Esophagus muscularis mucosa (tissue), 4 donors: ENCODE measurements at regions not wholly inside any gene's neighbourhood (a gene's known extent, or its start where the extent isn't known, plus 50 kb on each side); places are given as distances from the start of the nearest gene placed in this dataset.

ENCODE experiments used
- DNase-seq: peaks from one replicate; pipeline ENCODE4 v3.0.0-alpha.2; 2017; ENCODE audit errors: extremely low spot score
- H3K27ac ChIP-seq, 4 donors: fragments of 200-600 bp; sonication (generic); replicated peaks in 1 of 4; 1 replicate in 3 of 4; 2 replicates in 1 of 4; pipeline ENCODE4 v1.5.1; 2016 to 2019; ENCODE audit warnings: mild to moderate bottlenecking in 1 of 4
- H3K27me3 ChIP-seq, 4 donors: fragments of 200-600 bp; sonication (generic); one replicate each; pipeline versions ENCODE4 v1.5.1 to v1.6.0; 2016 to 2019
- H3K36me3 ChIP-seq, 4 donors: fragments of 200-600 bp; sonication (generic); one replicate each; pipeline ENCODE4 v1.5.1; 2016 to 2019
- H3K4me1 ChIP-seq, 4 donors: fragments of 200-600 bp; sonication (generic); one replicate each; pipeline ENCODE4 v1.5.1; 2016 to 2019
- H3K4me3 ChIP-seq, 4 donors: fragments of 200-600 bp; sonication (generic); 1 replicate in 2 of 4; 2 replicates in 2 of 4; pipeline ENCODE4 v1.5.1; 2016 to 2019; ENCODE audit warnings: mild to moderate bottlenecking in 4 of 4, moderate library complexity in 1 of 4
- H3K9me3 ChIP-seq, 4 donors: fragments of 200-600 bp; sonication (generic); 1 replicate in 3 of 4; 2 replicates in 1 of 4; pipeline ENCODE4 v1.5.1; 2016 to 2019
- EP300 ChIP-seq: sonication (generic); formaldehyde crosslinking; IDR thresholded peaks from one replicate; pipeline ENCODE4 v1.6.1; 2017; ENCODE audit warnings: antibody characterized with exemption
- POLR2A ChIP-seq: fragments of 450-650 bp; IDR thresholded peaks from one replicate; pipeline ENCODE4 v1.6.1; 2017; ENCODE audit warnings: antibody characterized with exemption, moderate library complexity, mild to moderate bottlenecking, low read depth
- POLR2AphosphoS5 ChIP-seq, 2 donors: sonication (generic); formaldehyde crosslinking; IDR thresholded peaks; one replicate each; pipeline ENCODE4 v1.6.1; 2017; ENCODE audit warnings: antibody characterized with exemption in 2 of 2
- WGBS: methylation state at CpG from one replicate; pipeline ENCODE4 v1.1.5; 2018; 5-methylcytosine and 5-hydroxymethylcytosine counted together
- intact Hi-C: fragments of 100-400 bp; cut with DNase I; formaldehyde crosslinking; loops from one replicate; pipeline ENCODE4 v1.15.1; 2023
- TF ChIP-seq, protein P1 (sequence below), 3 experiments: fragments of 200-600 bp in 2 of 3; fragments of 450-650 bp in 1 of 3; sonication (generic) in 2 of 3; IDR thresholded peaks; one replicate each; pipeline ENCODE4 v1.5.1; 2017 to 2019; ENCODE audit warnings: antibody characterized with exemption in 3 of 3, mild to moderate bottlenecking in 2 of 3, moderate library complexity in 1 of 3

DNA sequence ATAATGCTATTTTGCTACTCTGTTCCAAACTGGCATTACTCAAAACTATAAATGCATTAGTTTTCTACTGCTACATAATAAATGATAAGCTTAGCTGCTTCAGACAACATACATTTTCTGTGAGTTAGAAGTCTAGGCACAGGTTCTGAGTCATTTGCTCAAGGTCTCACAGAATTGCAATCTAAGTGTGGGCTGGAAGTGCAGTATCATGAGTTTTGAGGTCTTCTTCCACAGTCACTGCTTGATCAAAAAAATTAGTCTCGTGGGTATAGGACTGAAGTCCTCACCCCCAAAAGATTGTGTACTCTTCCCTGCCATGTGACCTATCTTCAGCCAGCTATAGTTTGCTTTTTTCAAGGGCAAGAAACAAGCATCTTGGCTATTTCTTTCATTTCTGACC, 676.9 kb downstream of the ADCYAP1 start:
- 46% methylated on average over 1 of the region's 1 CpG for WGBS
- Histone ChIP-seq H3K9me3 (no peaks in the 10 kb centered on the region), H3K27ac (no peak overlapping the region), H3K27me3 (peaks cover 0 to 6% (median 0%) of the 10 kb centered on the region in 4 donors), H3K4me1 (no peaks in the 10 kb centered on the region), H3K36me3 (no peaks in the 10 kb centered on the region), H3K4me3 (no peak overlapping the region)
- no peak for DNase-seq
- TF ChIP-seq, protein P1, sequence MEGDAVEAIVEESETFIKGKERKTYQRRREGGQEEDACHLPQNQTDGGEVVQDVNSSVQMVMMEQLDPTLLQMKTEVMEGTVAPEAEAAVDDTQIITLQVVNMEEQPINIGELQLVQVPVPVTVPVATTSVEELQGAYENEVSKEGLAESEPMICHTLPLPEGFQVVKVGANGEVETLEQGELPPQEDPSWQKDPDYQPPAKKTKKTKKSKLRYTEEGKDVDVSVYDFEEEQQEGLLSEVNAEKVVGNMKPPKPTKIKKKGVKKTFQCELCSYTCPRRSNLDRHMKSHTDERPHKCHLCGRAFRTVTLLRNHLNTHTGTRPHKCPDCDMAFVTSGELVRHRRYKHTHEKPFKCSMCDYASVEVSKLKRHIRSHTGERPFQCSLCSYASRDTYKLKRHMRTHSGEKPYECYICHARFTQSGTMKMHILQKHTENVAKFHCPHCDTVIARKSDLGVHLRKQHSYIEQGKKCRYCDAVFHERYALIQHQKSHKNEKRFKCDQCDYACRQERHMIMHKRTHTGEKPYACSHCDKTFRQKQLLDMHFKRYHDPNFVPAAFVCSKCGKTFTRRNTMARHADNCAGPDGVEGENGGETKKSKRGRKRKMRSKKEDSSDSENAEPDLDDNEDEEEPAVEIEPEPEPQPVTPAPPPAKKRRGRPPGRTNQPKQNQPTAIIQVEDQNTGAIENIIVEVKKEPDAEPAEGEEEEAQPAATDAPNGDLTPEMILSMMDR (IDR thresholded peaks at IDR 0.05): no peak
- TF ChIP-seq EP300: no peak
- TF ChIP-seq POLR2A: no peak
- no peak for TF ChIP-seq POLR2AphosphoS5 (IDR thresholded peaks at IDR 0.05)
- intact Hi-C loops: loop anchor here (10.0 kb wide), 1 partner anchor 963 kb away; no protein-coding TSS in a partner anchor

DNA sequence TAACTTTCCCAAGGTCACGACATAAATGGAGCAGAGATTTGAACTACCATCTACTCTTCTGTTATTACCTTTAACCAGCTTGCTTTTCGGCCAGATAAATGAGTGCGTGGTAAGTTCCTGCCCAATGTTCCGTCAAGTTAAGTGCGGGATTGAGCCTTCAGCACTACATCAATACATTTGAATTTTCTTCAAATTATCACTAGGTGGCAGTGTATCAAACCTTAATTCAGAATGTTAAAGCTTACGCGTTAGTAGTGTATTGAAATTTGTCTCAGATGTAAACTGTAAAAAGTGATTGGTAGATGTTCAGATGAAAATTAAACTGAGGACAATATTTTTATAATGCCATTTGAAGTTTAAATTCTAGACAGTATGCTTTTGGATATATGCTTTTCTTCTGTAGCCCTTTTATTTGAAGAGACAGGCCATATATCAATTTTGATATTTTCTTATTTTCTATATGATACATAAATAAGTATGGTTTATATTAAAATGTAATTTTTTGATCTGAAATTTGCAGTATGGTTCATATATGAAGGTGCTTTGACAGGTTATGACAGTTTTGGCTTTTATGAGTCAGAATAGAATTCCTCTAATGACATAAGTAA, 681.3 kb downstream of the ADCYAP1 start:
- no peaks in the 10 kb centered on the region for H3K4me1 ChIP-seq

DNA sequence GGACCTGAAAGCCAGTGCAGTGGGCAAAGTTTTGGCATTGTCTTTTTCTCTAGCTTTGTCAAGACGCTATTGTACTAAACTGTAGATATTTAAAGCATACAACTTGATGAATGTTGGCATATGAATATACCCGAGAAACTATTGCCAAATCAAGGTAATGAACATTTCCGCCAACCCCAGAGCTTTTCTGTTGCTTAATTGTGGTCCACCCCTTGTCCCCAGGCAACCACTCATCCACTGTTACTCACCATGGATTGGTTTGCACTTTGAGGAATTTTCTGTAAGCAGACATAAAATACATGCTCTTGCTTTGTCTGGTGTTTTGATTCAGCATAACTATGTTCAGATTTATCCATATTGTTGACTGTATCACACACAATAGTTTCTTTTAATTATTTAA, 688.4 kb downstream of the ADCYAP1 start:
- intact Hi-C loops: no loop called here
- TF ChIP-seq EP300 (no peak), POLR2A (no peak), POLR2AphosphoS5 (IDR thresholded peaks at IDR 0.05) (no peak)
- TF ChIP-seq, protein P1 (IDR thresholded peaks at IDR 0.05): no peak
- Histone ChIP-seq H3K4me1 (no peaks in the 10 kb centered on the region), H3K27me3 (no peaks in the 10 kb centered on the region), H3K36me3 (no peaks in the 10 kb centered on the region), H3K9me3 (no peaks in the 10 kb centered on the region), H3K4me3 (no peak overlapping the region), H3K27ac (no peak overlapping the region)
- DNase-seq: no peak
- WGBS: 82% methylated on average over 3 of the region's 3 CpGs

More for the DNA sequence above, 681.3 kb downstream of the ADCYAP1 start:
- intact Hi-C loops: loop anchor here (10.0 kb wide), 1 partner anchor 959 kb away; no protein-coding TSS in a partner anchor
- Histone ChIP-seq H3K4me3 (no peak overlapping the region), H3K9me3 (no peaks in the 10 kb centered on the region), H3K27me3 (peaks cover 0 to 6% (median 0%) of the 10 kb centered on the region in 4 donors), H3K36me3 (no peaks in the 10 kb centered on the region), H3K27ac (no peak overlapping the region)
- TF ChIP-seq, protein P1 (IDR thresholded peaks at IDR 0.05): peak; percentile 20 to 40 (median 22)
- TF ChIP-seq EP300 (no peak), POLR2AphosphoS5 (IDR thresholded peaks at IDR 0.05) (no peak)
- 1% methylated on average over 7 of the region's 7 CpGs for WGBS
- no peak for DNase-seq

- intact Hi-C loops: no loop called here
- WGBS: 12% methylated on average over 1 of the region's 1 CpG
Observed at GRCh38 chr18:1595195-1595594, 690.5 kb downstream of the ADCYAP1 start.

More at GRCh38 chr18:1595195-1595594, 690.5 kb downstream of the ADCYAP1 start:
- H3K27me3 ChIP-seq: no peaks in the 10 kb centered on the region
- no peaks in the 10 kb centered on the region for H3K36me3 ChIP-seq
- TF ChIP-seq, protein P1 (IDR thresholded peaks at IDR 0.05): no peak
- no peak for TF ChIP-seq POLR2AphosphoS5 (IDR thresholded peaks at IDR 0.05)
- no peak for TF ChIP-seq POLR2A
- TF ChIP-seq EP300: no peak
- H3K4me3 ChIP-seq: no peak overlapping the region
- H3K9me3 ChIP-seq: no peaks in the 10 kb centered on the region
- no peaks in the 10 kb centered on the region for H3K4me1 ChIP-seq
- DNase-seq: no peak
- H3K27ac ChIP-seq: no peak overlapping the region
